ENCODE measurements at regions not wholly inside any gene's neighbourhood (a gene's known extent, or its start where the extent isn't known, plus 50 kb on each side); places are given as distances from the start of the nearest gene placed in this dataset.

DNA sequence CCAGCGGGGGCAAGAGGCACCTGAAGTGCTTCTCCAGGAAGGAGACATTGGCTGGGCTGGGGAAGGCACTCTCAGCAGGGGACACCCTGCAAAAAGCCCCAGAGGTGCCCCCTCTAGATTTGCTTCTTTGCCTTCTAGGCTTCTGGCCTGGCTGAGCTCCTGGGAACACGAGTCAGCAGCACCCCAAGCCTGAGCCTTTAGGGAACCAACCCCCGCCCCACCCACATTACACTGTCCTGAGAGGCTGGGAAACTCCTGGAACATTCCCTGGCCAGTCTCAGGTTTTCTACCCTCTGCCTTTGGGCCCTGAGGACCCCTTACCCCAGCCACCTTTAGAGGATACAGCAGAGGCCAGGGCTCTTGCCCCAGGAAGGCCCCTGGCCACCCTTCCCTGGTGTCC lies 108.4 kb upstream of the LINGO1 start:
- H3K4me3 Mint-ChIP-seq: no peak overlapping the region
- TF ChIP-seq EZH2 (IDR thresholded peaks at IDR 0.05; ENCODE audit: borderline replicate concordance, insufficient read depth, low read depth, low read length, poor library complexity, severe bottlenecking): no peak
- TF ChIP-seq, protein P1, sequence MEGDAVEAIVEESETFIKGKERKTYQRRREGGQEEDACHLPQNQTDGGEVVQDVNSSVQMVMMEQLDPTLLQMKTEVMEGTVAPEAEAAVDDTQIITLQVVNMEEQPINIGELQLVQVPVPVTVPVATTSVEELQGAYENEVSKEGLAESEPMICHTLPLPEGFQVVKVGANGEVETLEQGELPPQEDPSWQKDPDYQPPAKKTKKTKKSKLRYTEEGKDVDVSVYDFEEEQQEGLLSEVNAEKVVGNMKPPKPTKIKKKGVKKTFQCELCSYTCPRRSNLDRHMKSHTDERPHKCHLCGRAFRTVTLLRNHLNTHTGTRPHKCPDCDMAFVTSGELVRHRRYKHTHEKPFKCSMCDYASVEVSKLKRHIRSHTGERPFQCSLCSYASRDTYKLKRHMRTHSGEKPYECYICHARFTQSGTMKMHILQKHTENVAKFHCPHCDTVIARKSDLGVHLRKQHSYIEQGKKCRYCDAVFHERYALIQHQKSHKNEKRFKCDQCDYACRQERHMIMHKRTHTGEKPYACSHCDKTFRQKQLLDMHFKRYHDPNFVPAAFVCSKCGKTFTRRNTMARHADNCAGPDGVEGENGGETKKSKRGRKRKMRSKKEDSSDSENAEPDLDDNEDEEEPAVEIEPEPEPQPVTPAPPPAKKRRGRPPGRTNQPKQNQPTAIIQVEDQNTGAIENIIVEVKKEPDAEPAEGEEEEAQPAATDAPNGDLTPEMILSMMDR (IDR thresholded peaks at IDR 0.05): no peak
- intact Hi-C loops (cut with micrococcal nuclease): no loop called here
- no peaks in the 10 kb centered on the region for H4K20me1 ChIP-seq (ENCODE audit: control insufficient read depth, insufficient read depth, low read length, poor library complexity, severe bottlenecking)
- H3K27ac ChIP-seq (ENCODE audit: low read length in 2 of 2): no peak overlapping the region
- POLR2A ChIA-PET: no interaction called here
- ATAC-seq (ENCODE audit: low read depth) (no peak), DNase-seq (no peak)
- H3K4me1 ChIP-seq (ENCODE audit: control insufficient read depth in 2 of 2, insufficient read depth in 2 of 2, low read length in 2 of 2): no peaks in the 10 kb centered on the region
- no peaks in the 10 kb centered on the region for H3K9me3 Mint-ChIP-seq (ENCODE audit: insufficient read depth)
- no peaks in the 10 kb centered on the region for H3K36me3 ChIP-seq (replicated peaks in 1 of 2; ENCODE audit: control extremely low read depth in 1 of 2, control insufficient read depth in 1 of 2, extremely low read depth in 1 of 2, insufficient read depth in 2 of 2, low read length in 1 of 2)
- no peaks in the 10 kb centered on the region for H3K4me1 Mint-ChIP-seq
- H3K27me3 Mint-ChIP-seq: peaks cover 21% of the 10 kb centered on the region
- no peaks in the 10 kb centered on the region for H3K9me3 ChIP-seq (ENCODE audit: control extremely low read depth in 1 of 3, control insufficient read depth in 2 of 3, insufficient read depth in 1 of 3, low read length in 2 of 3)
- H3K27me3 ChIP-seq (replicated peaks in 1 of 4; ENCODE audit: control extremely low read depth in 1 of 4, control insufficient read depth in 3 of 4, insufficient read depth in 4 of 4, low read length in 3 of 4): peaks cover 0 to 8% (median 1%) of the 10 kb centered on the region in 4 experiments
- H3K79me2 ChIP-seq (ENCODE audit: control insufficient read depth, insufficient read depth, low read length): no peaks in the 10 kb centered on the region
- 86% methylated on average over 3 of the region's 3 CpGs for WGBS (ENCODE audit: insufficient coverage)
- CTCF ChIA-PET: no interaction called here
- no peak overlapping the region for H3K9ac ChIP-seq (ENCODE audit: low read length)
- H3K4me3 ChIP-seq (ENCODE audit: control extremely low read depth in 1 of 5, extremely low read depth in 1 of 5, insufficient read depth in 1 of 5, low read depth in 2 of 5, low read length in 4 of 5): no peak overlapping the region
- H3K4me2 ChIP-seq (replicated peaks; ENCODE audit: low read depth, low read length, poor library complexity, severe bottlenecking): no peak overlapping the region
- no peak overlapping the region for H3K27ac Mint-ChIP-seq
- H2AFZ ChIP-seq (ENCODE audit: insufficient read depth, low read depth, low read length, poor library complexity, severe bottlenecking): no peak overlapping the region

DNA sequence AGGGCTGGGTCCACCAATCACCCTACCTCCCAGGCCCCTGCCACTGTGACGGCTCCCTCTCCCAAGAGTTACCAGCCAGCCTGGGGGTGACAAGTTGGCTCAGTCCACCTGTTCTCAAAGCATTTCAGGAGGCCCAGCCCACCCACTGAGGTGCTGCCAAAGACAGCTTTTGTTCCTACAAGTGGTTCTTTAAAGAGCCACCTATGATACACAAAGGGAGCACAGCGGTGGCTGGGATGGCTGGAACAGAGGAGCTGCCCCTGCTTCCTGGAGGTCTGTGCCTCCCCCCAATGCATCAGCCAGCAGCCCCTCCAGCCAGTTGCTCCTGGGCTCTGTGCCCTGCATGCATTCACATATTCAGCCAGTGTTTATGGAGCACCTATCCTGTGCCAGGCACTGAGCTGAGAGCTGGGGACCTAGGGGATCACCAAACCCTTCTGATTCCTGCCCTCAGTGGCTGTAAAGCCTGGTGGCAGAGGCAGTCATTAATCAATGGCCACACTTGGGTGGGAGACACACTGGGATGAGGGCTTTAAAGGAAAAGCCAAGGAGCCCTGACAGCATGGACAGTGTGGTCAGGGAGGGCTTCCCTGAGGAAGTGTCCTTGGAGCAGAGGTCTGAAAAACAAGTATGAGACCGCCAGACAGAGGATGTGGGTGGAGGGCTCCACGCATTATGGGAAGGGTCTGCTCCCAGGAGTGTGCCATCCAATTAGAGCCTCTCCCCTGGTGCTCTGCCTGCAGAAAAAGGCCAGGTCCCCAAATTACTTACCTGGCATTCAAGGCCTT lies 107.1 kb upstream of the LINGO1 start:
- 57% methylated on average over 4 of the region's 4 CpGs for WGBS (ENCODE audit: insufficient coverage)

More for the DNA sequence above, 107.1 kb upstream of the LINGO1 start:
- Histone ChIP-seq H3K27me3 (replicated peaks in 1 of 4; ENCODE audit: control extremely low read depth in 1 of 4, control insufficient read depth in 3 of 4, insufficient read depth in 4 of 4, low read length in 3 of 4) (peaks cover 0 to 8% (median 3%) of the 10 kb centered on the region in 4 experiments), H3K4me1 (ENCODE audit: control insufficient read depth in 2 of 2, insufficient read depth in 2 of 2, low read length in 2 of 2) (no peaks in the 10 kb centered on the region), H3K9ac (ENCODE audit: low read length) (no peak overlapping the region), H3K36me3 (replicated peaks in 1 of 2; ENCODE audit: control extremely low read depth in 1 of 2, control insufficient read depth in 1 of 2, extremely low read depth in 1 of 2, insufficient read depth in 2 of 2, low read length in 1 of 2) (no peaks in the 10 kb centered on the region), H3K79me2 (ENCODE audit: control insufficient read depth, insufficient read depth, low read length) (no peaks in the 10 kb centered on the region), H2AFZ (ENCODE audit: insufficient read depth, low read depth, low read length, poor library complexity, severe bottlenecking) (no peak overlapping the region), H3K4me2 (replicated peaks; ENCODE audit: low read depth, low read length, poor library complexity, severe bottlenecking) (no peak overlapping the region), H3K27ac (ENCODE audit: low read length in 2 of 2) (no peak overlapping the region), H3K4me3 (ENCODE audit: control extremely low read depth in 1 of 5, extremely low read depth in 1 of 5, insufficient read depth in 1 of 5, low read depth in 2 of 5, low read length in 4 of 5) (no peak overlapping the region), H3K9me3 (ENCODE audit: control extremely low read depth in 1 of 3, control insufficient read depth in 2 of 3, insufficient read depth in 1 of 3, low read length in 2 of 3) (no peaks in the 10 kb centered on the region), H4K20me1 (ENCODE audit: control insufficient read depth, insufficient read depth, low read length, poor library complexity, severe bottlenecking) (no peaks in the 10 kb centered on the region)
- intact Hi-C loops (cut with micrococcal nuclease): no loop called here
- no peak for DNase-seq
- CTCF ChIA-PET: no interaction called here
- POLR2A ChIA-PET: no interaction called here
- H3K4me3 Mint-ChIP-seq: no peak overlapping the region
- no peaks in the 10 kb centered on the region for H3K4me1 Mint-ChIP-seq
- no peak for ATAC-seq (ENCODE audit: low read depth)
- H3K27me3 Mint-ChIP-seq: peaks cover 26% of the 10 kb centered on the region
- no peak overlapping the region for H3K27ac Mint-ChIP-seq
- H3K9me3 Mint-ChIP-seq (ENCODE audit: insufficient read depth): no peaks in the 10 kb centered on the region
- TF ChIP-seq, protein P1 (IDR thresholded peaks at IDR 0.05): no peak

All from B cell (primary cell).